ENCODE measurements at regions not wholly inside any gene's neighbourhood (a gene's known extent, or its start where the extent isn't known, plus 50 kb on each side); places are given as distances from the start of the nearest gene placed in this dataset.

DNA sequence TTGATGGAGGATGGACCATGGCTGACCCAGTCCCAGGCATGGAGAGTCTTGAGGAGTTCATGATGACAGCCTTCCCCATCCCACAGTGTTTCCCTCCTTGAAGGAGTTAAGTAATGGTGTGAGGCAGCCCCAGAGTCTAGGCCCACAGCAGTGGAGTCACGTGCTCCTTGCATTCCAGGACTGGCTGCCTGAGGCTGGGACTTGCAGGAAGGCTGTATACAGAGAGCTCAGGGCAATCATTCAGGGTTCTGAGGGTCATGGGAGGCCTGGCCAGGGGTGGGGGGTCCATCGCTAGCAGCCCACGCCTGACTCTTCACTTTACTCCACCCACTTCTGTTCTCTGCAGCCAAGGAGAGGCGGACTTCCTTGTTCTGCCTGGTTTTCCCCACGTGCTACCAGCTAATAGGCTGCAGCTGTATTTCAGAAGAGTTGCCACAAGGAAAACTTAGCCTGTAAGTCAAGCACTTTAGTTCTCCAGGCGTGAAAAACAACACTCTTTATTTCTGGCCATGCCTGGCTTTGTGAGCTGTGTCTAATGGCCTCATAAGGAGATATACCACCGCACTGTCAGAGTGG, 272.5 kb downstream of the DHX35 start:
- H3K4me3 ChIP-seq (ENCODE audit: low read length) = no peak overlapping the region
- H3K9ac ChIP-seq (ENCODE audit: low read length) = no peak overlapping the region
- H3K4me1 ChIP-seq (ENCODE audit: control insufficient read depth, insufficient read depth, low read length) = no peaks in the 10 kb centered on the region
- no peak overlapping the region for H3K27ac ChIP-seq (ENCODE audit: low read depth, low read length)
- no peaks in the 10 kb centered on the region for H3K36me3 ChIP-seq (ENCODE audit: control insufficient read depth, insufficient read depth, low read length)
- H3K27me3 ChIP-seq (ENCODE audit: control insufficient read depth, insufficient read depth, low read length) = no peaks in the 10 kb centered on the region

DNA sequence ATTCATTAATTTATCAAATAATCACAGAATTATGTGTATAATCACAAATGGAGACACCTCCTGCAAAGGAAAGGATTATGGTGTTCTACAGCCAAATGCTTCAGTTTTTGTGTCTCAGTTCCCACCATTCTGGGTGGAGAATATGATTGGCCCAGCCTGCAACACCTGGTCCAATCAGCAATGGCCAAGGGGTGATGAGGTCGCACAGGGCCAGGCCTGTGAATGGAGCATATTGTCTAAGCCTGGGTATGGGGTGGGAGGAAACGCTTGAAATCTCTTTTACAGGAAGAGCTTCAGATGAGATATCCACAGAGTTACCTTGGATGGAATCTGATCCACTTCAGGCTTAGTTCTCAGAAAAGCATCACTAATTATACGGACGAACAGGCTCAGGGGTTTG, 271.6 kb downstream of the DHX35 start:
- Histone ChIP-seq H3K27me3 (ENCODE audit: control insufficient read depth, insufficient read depth, low read length) (no peaks in the 10 kb centered on the region), H3K9ac (ENCODE audit: low read length) (no peak overlapping the region), H3K36me3 (ENCODE audit: control insufficient read depth, insufficient read depth, low read length) (no peaks in the 10 kb centered on the region), H3K4me3 (ENCODE audit: low read length) (no peak overlapping the region), H3K4me1 (ENCODE audit: control insufficient read depth, insufficient read depth, low read length) (no peaks in the 10 kb centered on the region), H3K27ac (ENCODE audit: low read depth, low read length) (no peak overlapping the region)

DNA sequence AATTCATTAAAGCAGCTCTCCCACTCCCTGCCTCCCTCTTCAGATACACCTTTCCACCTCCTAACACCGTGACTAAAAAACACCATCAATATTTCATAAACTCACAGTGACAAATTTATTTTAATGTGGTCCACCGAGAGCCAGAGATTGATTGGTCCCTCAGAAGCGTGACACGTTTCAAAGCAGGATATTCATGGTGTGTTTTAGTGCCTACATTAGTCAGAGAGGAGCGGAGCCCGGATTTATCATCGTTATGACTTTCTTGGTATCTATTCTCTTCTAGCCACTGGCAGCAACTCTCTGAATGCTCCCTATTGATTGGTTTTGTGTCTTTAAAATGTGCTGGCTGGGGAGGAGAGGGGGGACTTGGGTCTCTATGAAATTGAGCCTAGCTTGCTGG, 265.3 kb downstream of the DHX35 start:
- H3K4me3 ChIP-seq (ENCODE audit: low read length) = no peak overlapping the region
- no peaks in the 10 kb centered on the region for H3K4me1 ChIP-seq (ENCODE audit: control insufficient read depth, insufficient read depth, low read length)
- no peaks in the 10 kb centered on the region for H3K27me3 ChIP-seq (ENCODE audit: control insufficient read depth, insufficient read depth, low read length)
- H3K27ac ChIP-seq (ENCODE audit: low read depth, low read length) = no peak overlapping the region
- H3K36me3 ChIP-seq (ENCODE audit: control insufficient read depth, insufficient read depth, low read length) = no peaks in the 10 kb centered on the region
- H3K9ac ChIP-seq (ENCODE audit: low read length) = no peak overlapping the region

DNA sequence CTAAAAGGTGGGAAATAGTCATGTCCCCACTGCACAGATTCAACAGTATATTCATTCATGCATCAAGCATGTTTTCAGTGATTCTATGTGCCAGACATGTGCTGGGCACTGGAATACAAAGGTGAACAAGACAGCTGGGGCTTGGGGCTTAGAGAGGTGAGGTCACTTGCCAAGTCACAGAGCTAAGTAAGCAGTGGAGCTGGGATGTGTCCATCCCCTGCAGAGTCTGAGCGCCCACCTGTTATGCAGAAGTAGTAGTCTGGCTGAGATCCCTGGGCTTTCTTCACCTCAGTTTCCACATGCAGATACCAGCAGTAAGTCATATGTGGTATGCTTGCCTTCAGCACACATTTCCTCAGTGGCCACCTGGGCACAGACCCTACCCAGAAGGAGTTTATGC, 263.8 kb downstream of the DHX35 start:
- no peaks in the 10 kb centered on the region for H3K4me1 ChIP-seq (ENCODE audit: control insufficient read depth, insufficient read depth, low read length)
- peaks cover 2% of the 10 kb centered on the region for H3K27me3 ChIP-seq (ENCODE audit: control insufficient read depth, insufficient read depth, low read length)
- H3K9ac ChIP-seq (ENCODE audit: low read length) = no peak overlapping the region
- no peaks in the 10 kb centered on the region for H3K36me3 ChIP-seq (ENCODE audit: control insufficient read depth, insufficient read depth, low read length)
- H3K27ac ChIP-seq (ENCODE audit: low read depth, low read length) = no peak overlapping the region
- no peak overlapping the region for H3K4me3 ChIP-seq (ENCODE audit: low read length)

DNA sequence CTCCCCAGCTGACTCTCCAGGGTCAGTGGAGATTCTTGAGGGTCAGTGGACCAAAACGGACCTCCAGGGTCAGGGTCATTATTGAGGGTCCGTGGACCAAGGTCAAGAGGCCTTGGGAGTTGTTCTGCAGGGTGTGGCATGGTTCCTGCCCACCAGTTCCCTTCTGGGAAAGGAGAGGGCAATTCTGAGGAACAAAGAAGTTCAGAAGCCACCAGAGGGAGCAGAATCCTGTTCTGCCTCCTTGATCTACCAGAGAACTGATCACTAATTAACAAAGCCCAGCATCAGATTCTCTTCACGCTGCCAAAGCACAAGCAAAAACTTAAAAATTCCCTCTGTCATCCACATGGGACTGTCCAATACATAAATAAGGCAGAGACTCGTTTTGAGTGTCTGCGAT, 263.4 kb downstream of the DHX35 start:
- Histone ChIP-seq H3K9ac (ENCODE audit: low read length) (no peak overlapping the region), H3K27me3 (ENCODE audit: control insufficient read depth, insufficient read depth, low read length) (peaks cover 2% of the 10 kb centered on the region), H3K27ac (ENCODE audit: low read depth, low read length) (no peak overlapping the region), H3K4me3 (ENCODE audit: low read length) (no peak overlapping the region), H3K36me3 (ENCODE audit: control insufficient read depth, insufficient read depth, low read length) (no peaks in the 10 kb centered on the region), H3K4me1 (ENCODE audit: control insufficient read depth, insufficient read depth, low read length) (no peaks in the 10 kb centered on the region)

DNA sequence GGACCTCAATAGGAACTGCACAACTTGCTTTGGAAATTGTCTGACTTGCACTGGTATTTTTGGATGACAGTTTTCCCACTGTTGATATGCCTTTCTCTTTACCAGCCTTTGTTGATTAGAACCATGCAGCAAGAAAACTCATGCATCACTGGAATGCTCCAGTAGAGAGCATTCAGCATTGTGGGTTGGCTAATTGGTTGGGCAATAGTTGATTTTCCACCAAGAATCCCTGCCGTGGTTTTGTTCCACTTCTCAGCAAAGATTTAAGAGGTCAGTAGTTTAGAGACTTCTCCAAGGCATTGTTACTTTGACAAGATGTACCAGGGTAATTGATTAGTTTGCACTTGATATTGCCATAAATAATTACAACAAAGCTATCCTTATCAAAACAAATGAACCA, 260.0 kb downstream of the DHX35 start:
- H3K27me3 ChIP-seq (ENCODE audit: control insufficient read depth, insufficient read depth, low read length) = peaks cover 5% of the 10 kb centered on the region
- H3K4me3 ChIP-seq (ENCODE audit: low read length) = no peak overlapping the region
- no peaks in the 10 kb centered on the region for H3K4me1 ChIP-seq (ENCODE audit: control insufficient read depth, insufficient read depth, low read length)

DNA sequence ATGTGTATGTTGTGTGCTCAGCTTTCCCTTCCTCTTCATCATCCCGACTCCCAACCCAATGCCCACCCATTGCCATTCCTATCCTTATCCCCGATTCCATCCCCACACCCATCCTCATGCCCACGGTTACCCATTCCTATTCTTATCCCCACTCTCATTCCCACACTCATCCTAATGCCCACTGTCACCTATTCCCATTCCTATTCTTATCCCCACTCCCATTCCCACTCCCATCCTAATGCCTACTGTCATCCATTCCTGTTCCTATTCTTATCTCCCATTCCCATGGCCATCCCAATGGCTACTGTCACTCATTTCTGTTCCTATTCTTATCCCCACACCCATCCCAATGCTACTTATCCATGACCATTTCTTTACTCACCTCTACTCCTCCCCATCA, 254.1 kb downstream of the DHX35 start:
- Histone ChIP-seq H3K4me1 (ENCODE audit: control insufficient read depth, insufficient read depth, low read length) (no peaks in the 10 kb centered on the region), H3K27ac (ENCODE audit: low read depth, low read length) (no peak overlapping the region), H3K9ac (ENCODE audit: low read length) (no peak overlapping the region), H3K36me3 (ENCODE audit: control insufficient read depth, insufficient read depth, low read length) (no peaks in the 10 kb centered on the region), H3K4me3 (ENCODE audit: low read length) (no peak overlapping the region), H3K27me3 (ENCODE audit: control insufficient read depth, insufficient read depth, low read length) (peaks cover 4% of the 10 kb centered on the region)

More for the DNA sequence above, 260.0 kb downstream of the DHX35 start:
- H3K9ac ChIP-seq (ENCODE audit: low read length) = no peak overlapping the region
- H3K36me3 ChIP-seq (ENCODE audit: control insufficient read depth, insufficient read depth, low read length) = no peaks in the 10 kb centered on the region
- no peak overlapping the region for H3K27ac ChIP-seq (ENCODE audit: low read depth, low read length)

DNA sequence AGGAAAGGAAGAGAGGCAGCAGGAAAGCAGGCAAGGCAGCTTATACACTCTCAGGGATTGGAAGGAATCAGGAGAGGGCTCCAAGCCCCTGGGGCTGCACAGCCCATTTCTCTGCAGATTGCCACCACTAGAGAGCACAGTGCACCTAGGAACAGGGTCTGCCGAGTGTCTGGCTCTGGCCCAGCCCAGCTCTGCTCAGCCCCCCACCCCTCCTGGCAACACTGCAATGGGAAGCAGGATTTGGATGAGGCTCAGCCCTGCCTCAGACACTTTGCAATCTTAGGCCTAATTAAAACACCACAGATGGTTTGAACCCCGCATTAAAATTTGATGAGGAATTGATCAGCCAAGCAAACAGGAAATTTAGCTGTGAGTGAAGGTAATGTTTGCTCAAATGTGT, 252.7 kb downstream of the DHX35 start:
- peaks cover 3% of the 10 kb centered on the region for H3K27me3 ChIP-seq (ENCODE audit: control insufficient read depth, insufficient read depth, low read length)

DNA sequence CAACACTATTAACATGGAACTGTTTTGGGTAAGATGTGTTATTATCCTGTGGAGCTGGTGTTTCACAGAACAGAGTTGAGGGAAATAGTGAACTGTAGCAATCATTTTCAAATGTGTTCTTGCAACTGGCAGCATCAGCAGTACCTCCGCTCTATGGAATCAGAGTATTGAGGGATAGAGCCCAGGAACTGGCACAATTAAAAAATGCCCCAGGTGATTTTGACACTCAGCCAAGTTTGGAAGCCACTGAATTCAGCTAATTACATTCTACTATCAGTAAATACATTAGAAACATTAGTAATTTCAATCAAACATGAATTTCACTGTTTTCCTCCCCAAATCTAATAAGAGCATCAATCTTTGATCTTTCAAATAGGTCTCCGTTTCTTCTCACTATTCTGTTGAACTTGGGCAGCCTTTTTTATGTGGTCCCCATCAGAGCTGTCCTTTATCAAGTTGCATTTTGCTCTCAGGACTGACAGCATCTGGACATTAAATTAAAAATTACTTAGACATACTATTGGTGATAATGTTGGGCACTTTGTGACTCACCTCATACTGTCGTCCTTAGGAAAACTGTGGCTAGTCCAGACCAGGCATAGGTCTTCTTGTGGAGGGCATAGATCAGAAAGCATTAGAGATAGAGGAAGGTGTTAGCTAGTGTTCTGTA, 251.5 kb downstream of the DHX35 start:
- Histone ChIP-seq H3K4me3 (ENCODE audit: low read length) (no peak overlapping the region), H3K36me3 (ENCODE audit: control insufficient read depth, insufficient read depth, low read length) (no peaks in the 10 kb centered on the region), H3K9ac (ENCODE audit: low read length) (no peak overlapping the region), H3K27ac (ENCODE audit: low read depth, low read length) (no peak overlapping the region), H3K27me3 (ENCODE audit: control insufficient read depth, insufficient read depth, low read length) (no peaks in the 10 kb centered on the region), H3K4me1 (ENCODE audit: control insufficient read depth, insufficient read depth, low read length) (no peaks in the 10 kb centered on the region)

More for the DNA sequence above, 252.7 kb downstream of the DHX35 start:
- Histone ChIP-seq H3K4me1 (ENCODE audit: control insufficient read depth, insufficient read depth, low read length) (no peaks in the 10 kb centered on the region), H3K27ac (ENCODE audit: low read depth, low read length) (no peak overlapping the region), H3K4me3 (ENCODE audit: low read length) (no peak overlapping the region), H3K9ac (ENCODE audit: low read length) (no peak overlapping the region), H3K36me3 (ENCODE audit: control insufficient read depth, insufficient read depth, low read length) (no peaks in the 10 kb centered on the region)

DNA sequence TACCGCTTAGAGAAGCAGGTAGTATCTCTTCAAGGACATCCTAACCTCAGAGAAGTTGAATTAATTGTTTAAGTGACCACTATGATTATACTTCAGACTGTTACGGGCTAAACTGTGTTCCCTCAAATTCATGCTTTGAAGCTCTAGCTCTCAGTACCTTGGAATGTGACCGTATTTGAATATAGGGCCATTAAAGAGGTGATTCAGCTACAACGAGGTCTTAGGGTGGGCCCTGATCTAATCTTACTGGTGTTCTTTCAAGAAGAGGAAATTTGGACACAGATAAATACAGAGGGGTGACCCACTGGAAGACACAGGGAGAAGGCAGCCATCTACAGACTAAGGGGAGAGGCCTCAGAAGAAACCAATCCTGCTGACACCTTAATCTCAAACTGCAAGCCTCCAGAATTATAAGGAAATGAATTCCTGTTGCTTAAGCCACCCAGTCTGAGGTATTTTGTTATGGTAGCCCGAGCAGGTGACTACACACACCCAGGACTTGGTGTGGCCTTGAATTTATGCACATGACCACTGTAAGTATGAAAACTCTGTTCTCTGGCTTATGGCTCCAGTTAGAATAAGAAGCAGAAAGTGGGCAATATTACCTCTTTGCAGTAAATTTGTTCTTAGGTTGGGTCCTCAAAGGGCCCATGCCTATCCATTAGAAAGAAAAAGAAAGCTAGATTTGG, 249.1 kb downstream of the DHX35 start:
- Histone ChIP-seq H3K36me3 (ENCODE audit: control insufficient read depth, insufficient read depth, low read length) (no peaks in the 10 kb centered on the region), H3K9ac (ENCODE audit: low read length) (no peak overlapping the region), H3K4me1 (ENCODE audit: control insufficient read depth, insufficient read depth, low read length) (no peaks in the 10 kb centered on the region), H3K27me3 (ENCODE audit: control insufficient read depth, insufficient read depth, low read length) (no peaks in the 10 kb centered on the region), H3K27ac (ENCODE audit: low read depth, low read length) (no peak overlapping the region), H3K4me3 (ENCODE audit: low read length) (no peak overlapping the region)

DNA sequence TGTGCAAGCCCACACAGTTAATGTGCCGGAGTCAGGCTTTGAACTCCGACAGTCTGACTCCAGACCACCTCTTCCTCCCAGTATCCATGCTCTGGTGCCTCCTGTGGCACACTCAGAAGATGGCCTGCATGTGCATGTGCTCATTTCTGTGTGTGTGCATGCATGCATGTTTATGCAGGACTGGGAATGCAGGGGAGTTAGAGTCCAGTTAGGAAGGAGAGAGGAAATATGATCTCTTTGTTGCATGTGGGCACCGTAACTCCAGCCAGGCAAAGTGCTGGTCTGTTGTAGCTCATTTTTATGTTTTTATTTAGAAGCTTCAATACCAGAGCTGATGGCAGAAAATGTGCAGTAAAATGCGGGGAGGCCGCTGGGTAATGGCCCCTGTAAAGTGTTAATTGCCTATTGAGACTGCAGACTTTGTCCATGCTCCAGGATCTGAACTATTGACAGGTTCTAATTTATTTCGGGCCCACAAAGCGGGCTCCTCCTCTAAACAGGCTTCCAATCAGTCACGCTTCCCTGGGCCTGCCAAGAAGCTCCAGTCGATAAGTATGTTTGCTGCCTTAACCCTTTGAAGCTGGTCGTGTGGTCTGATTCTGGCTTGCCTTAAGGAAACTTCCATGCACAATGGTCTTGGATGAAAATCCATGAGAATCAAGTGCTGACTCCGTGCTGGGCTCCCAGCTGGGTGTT, 248.3 kb downstream of the DHX35 start:
- no peak overlapping the region for H3K27ac ChIP-seq (ENCODE audit: low read depth, low read length)
- H3K4me3 ChIP-seq (ENCODE audit: low read length) = no peak overlapping the region
- H3K9ac ChIP-seq (ENCODE audit: low read length) = no peak overlapping the region
- H3K4me1 ChIP-seq (ENCODE audit: control insufficient read depth, insufficient read depth, low read length) = no peaks in the 10 kb centered on the region
- no peaks in the 10 kb centered on the region for H3K27me3 ChIP-seq (ENCODE audit: control insufficient read depth, insufficient read depth, low read length)
- no peaks in the 10 kb centered on the region for H3K36me3 ChIP-seq (ENCODE audit: control insufficient read depth, insufficient read depth, low read length)

DNA sequence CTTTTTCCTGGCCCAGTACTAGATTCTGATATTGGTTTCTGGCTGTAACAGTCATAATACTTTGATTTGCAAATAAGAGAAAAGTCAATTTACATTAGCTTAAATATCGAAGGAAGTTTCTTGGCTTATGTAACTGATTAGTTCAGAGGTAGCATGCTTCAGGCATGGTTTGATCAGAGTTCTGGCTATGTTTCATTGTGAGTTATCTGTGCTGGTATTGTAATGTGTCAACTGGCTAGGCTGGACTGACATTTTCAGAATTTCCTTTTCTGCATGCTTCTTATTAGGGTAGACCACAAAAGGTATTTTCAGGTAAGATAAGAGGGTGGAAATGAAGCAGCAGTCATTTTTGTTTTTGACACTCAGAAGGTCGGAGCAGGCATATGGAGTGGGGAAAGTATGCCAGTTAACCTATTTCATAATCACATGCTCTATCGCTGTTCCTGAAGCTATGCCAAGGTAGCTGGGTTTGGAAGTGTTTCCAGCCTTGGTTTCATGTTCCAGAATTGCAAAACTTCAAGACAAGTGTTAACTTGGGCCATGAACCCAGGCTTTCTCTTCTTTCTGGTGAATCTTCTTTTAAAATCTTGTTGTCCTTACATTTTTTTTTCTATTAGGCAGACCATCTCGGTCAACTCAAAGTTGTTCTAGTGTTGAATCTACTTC, 244.9 kb downstream of the DHX35 start:
- Histone ChIP-seq H3K27ac (ENCODE audit: low read depth, low read length) (no peak overlapping the region), H3K9ac (ENCODE audit: low read length) (no peak overlapping the region), H3K36me3 (ENCODE audit: control insufficient read depth, insufficient read depth, low read length) (no peaks in the 10 kb centered on the region), H3K4me3 (ENCODE audit: low read length) (no peak overlapping the region), H3K4me1 (ENCODE audit: control insufficient read depth, insufficient read depth, low read length) (no peaks in the 10 kb centered on the region), H3K27me3 (ENCODE audit: control insufficient read depth, insufficient read depth, low read length) (no peaks in the 10 kb centered on the region)

Measured in rectal smooth muscle tissue (tissue), 1 donor.